GM18507 (cell line): ENCODE measurements at regions not wholly inside any gene's neighbourhood (a gene's known extent, or its start where the extent isn't known, plus 50 kb on each side); places are given as distances from the start of the nearest gene placed in this dataset.
"Not testable (repeated sequence)": the region's sequence is repeated elsewhere in the genome, so short reads cannot be mapped to it uniquely, and the experiment has no call there.

ENCODE experiments used
- DNase-seq: peaks from one replicate; pipeline ENCODE4 v3.0.0; 2011; ENCODE audit warnings: low read depth; ENCODE audit not compliant: insufficient read length; ENCODE audit errors: extremely low spot score
- FAIRE-seq: peaks from 2 replicates; lab custom pipeline; 2011; peaks lifted over from hg19 to GRCh38; lab: Jason Lieb, UNC

GRCh38 chr5:36739751-36740221 lies 133.4 kb downstream of the SLC1A3 start:
- DNase-seq (peak; percentile 32), FAIRE-seq (peak; percentile 81)

- FAIRE-seq (no peak), DNase-seq (no peak)
Observed at GRCh38 chr5:36740259-36740898, 134.0 kb downstream of the SLC1A3 start.

- FAIRE-seq (no peak), DNase-seq (no peak)
Observed at GRCh38 chr5:36741128-36741527, 134.7 kb downstream of the SLC1A3 start.

- FAIRE-seq: peak; percentile 60
- DNase-seq: no peak
Observed at GRCh38 chr5:36743891-36744772, 132.4 kb upstream of the NIPBL start.

GRCh38 chr5:36744773-36745589 lies 131.6 kb upstream of the NIPBL start:
- DNase-seq (peak; percentile 47), FAIRE-seq (peak; percentile 70)

- not testable (repeated sequence) for FAIRE-seq, DNase-seq
Observed at GRCh38 chr5:36747794-36748193, 128.8 kb upstream of the NIPBL start.

- no peak for DNase-seq
- FAIRE-seq: no peak
Observed at GRCh38 chr5:36751886-36752285, 124.7 kb upstream of the NIPBL start.

- DNase-seq: no peak
- FAIRE-seq: no peak
Observed at GRCh38 chr5:36755342-36755741, 121.2 kb upstream of the NIPBL start.

GRCh38 chr5:36755920-36756488 lies 120.6 kb upstream of the NIPBL start:
- no peak for FAIRE-seq

DNA sequence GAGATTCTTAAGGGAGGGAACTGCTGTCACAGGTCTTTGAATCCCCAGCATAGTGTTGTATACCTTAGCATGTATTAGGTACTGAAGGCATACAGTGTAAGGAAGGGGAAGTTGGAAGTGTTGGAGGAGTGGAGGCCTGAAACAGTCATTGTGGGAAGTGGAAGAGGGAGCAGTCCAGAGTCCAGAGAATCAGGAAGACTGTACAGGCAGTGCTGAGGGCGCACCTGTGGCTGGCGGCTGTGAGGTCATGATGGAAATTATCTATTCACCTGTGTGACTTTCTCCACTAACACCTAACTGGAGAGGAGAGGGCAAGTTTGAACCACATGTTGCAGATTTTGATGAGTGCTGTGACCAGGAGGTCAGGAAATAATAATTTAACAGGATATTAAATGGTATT lies 119.7 kb upstream of the NIPBL start:
- FAIRE-seq (no peak), DNase-seq (no peak)

More at GRCh38 chr5:36755920-36756488, 120.6 kb upstream of the NIPBL start:
- DNase-seq: no peak

- FAIRE-seq (no peak), DNase-seq (no peak)
Observed at GRCh38 chr5:36759117-36759516, 117.5 kb upstream of the NIPBL start.

- DNase-seq: no peak
- FAIRE-seq: no peak
Observed at GRCh38 chr5:36763454-36763853, 113.1 kb upstream of the NIPBL start.

DNA sequence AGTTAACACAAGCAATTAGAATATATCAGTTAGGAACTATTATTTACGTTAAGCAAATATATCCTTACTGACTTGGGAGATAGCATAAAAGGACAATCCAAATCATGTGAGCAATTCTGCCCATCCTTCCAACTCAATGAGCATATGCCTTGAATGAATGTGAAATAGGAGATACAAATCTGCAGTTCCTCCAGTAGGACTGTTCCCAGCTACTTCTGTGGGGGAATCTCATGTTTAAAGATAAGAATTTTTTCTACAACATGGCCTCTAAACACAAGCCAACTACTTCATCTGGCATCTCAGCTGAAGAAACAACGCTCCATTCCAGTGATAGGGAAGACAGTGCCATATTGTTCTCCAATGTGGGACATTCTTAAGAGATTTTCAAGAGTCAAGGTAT lies 110.7 kb upstream of the NIPBL start:
- FAIRE-seq: no peak
- DNase-seq: no peak

DNA sequence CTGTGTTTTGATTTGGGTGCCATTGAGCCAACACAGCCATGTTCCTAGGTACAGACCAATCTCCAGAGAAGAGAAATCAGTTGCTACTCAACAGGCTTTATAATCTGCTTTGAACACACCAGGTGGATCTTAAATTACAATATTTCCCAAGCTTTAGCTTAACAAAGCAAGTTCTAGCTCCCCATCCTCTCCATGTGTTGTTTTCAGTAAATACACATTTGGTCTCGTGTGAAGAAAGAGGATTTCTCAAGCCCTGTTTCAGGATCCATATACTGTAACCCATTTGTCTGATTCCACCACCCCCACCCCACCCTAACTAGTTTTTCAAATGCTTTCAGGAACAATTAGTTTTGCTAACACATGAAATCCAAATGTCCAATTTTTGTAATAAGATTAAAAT lies 109.6 kb upstream of the NIPBL start:
- no peak for DNase-seq
- FAIRE-seq: no peak

GRCh38 chr5:36768450-36768849 lies 108.1 kb upstream of the NIPBL start:
- no peak for FAIRE-seq
- no peak for DNase-seq

GRCh38 chr5:36769129-36769770 lies 107.3 kb upstream of the NIPBL start:
- FAIRE-seq (no peak), DNase-seq (no peak)

- no peak for FAIRE-seq
- DNase-seq: no peak
Observed at GRCh38 chr5:36770125-36770524, 106.4 kb upstream of the NIPBL start.

DNA sequence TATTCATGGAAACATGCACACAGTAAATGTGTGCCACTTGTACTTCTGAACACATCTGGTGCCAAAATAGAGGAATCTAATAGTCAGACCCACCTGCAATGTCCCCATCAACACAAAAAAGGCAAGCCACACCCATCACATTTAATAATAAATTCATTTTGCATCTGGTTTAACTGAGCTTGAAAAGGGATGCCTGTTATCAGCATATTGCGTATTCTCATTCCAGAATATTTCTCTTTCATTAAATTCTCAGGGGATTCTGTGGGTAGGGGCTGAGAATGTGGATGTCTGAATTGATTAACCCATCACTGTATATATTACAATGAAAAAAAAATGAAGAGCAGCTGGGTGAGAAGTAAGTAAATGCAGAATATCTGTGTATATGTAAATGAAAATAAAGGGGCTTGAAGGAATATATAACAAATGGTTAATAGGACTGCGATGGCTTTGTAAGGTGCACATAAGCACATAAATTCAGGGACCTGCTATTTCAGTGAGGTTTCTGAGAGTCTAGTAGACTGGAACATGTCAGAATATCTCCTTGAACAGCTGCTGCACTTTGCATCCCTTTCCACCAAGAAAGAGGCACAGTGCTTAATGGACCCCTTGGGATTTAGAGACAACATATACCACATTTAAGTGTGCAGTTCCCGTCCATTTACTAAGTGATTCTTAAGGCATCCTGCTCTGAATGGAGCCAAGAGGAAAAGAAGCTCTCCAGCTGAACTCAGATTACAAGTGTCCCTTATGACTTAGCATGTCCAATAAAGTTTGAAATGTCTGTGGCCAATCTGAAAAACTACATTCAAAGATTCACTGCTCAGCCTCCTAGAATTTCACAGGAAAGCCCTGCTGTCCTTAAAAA lies 104.1 kb upstream of the NIPBL start:
- FAIRE-seq (no peak), DNase-seq (no peak)
